NB4 (cell line): ENCODE measurements at regions not wholly inside any gene's neighbourhood (a gene's known extent, or its start where the extent isn't known, plus 50 kb on each side); places are given as distances from the start of the nearest gene placed in this dataset.
A peak's percentile ranks its signal among the peaks of the same experiment; 100 is the strongest.
"Not testable (repeated sequence)": the region's sequence is repeated elsewhere in the genome, so short reads cannot be mapped to it uniquely, and the experiment has no call there.

ENCODE experiments used
- DNase-seq: peaks from one replicate; pipeline ENCODE4 v3.0.0; 2010; ENCODE audit warnings: low read depth
- H3K4me3 ChIP-seq: one replicate; pipeline ENCODE4 v1.5.1; 2011; ENCODE audit warnings: mild to moderate bottlenecking, low read depth, low read length, moderate library complexity
- CTCF ChIP-seq: IDR thresholded peaks from one replicate; pipeline ENCODE4 v1.5.1; 2012; ENCODE audit warnings: low read depth, low read length
- MAX ChIP-seq: IDR thresholded peaks from 2 replicates; pipeline ENCODE4 v1.6.1; 2011; ENCODE audit warnings: low read depth, low read length
- MYC ChIP-seq: IDR thresholded peaks from 2 replicates; pipeline ENCODE4 v1.6.1; 2011; ENCODE audit warnings: low read depth, low read length
- POLR2A ChIP-seq: IDR thresholded peaks from 2 replicates; pipeline ENCODE4 v1.6.1; 2011; ENCODE audit warnings: mild to moderate bottlenecking; ENCODE audit not compliant: insufficient read length; ENCODE audit errors: extremely low read depth

- no peak overlapping the region for H3K4me3 ChIP-seq
- TF ChIP-seq CTCF = no peak
- no peak for TF ChIP-seq POLR2A
- TF ChIP-seq MYC = no peak
- TF ChIP-seq MAX = no peak
- no peak for DNase-seq
Observed at GRCh38 chr10:78604286-78604685, 464.5 kb upstream of the ZMIZ1 start.

- no peak overlapping the region for H3K4me3 ChIP-seq
- no peak for TF ChIP-seq MYC
- no peak for TF ChIP-seq MAX
- TF ChIP-seq POLR2A = no peak
- TF ChIP-seq CTCF = no peak
Observed at GRCh38 chr10:78604721-78605120, 464.0 kb upstream of the ZMIZ1 start.

GRCh38 chr10:78605800-78606350, 462.9 kb upstream of the ZMIZ1 start:
- no peak overlapping the region for H3K4me3 ChIP-seq
- TF ChIP-seq MYC (no peak), CTCF (peak; percentile 11)
- peak; percentile 45 for DNase-seq

More at GRCh38 chr10:78604721-78605120, 464.0 kb upstream of the ZMIZ1 start:
- no peak for DNase-seq

- not testable (repeated sequence) for DNase-seq, H3K4me3 ChIP-seq
Observed at GRCh38 chr10:78606766-78607165, 462.0 kb upstream of the ZMIZ1 start.

- H3K4me3 ChIP-seq = no peak overlapping the region
- no peak for DNase-seq
- TF ChIP-seq POLR2A (no peak), CTCF (no peak), MAX (no peak), MYC (no peak)
Observed at GRCh38 chr10:78609976-78610375, 458.8 kb upstream of the ZMIZ1 start.

GRCh38 chr10:78613132-78613531, 455.6 kb upstream of the ZMIZ1 start:
- TF ChIP-seq CTCF (no peak), MYC (no peak), POLR2A (no peak), MAX (no peak)
- DNase-seq = no peak
- no peak overlapping the region for H3K4me3 ChIP-seq
